CD4-positive, alpha-beta T cell (primary cell): ENCODE measurements at regions not wholly inside any gene's neighbourhood (a gene's known extent, or its start where the extent isn't known, plus 50 kb on each side); places are given as distances from the start of the nearest gene placed in this dataset.

ENCODE experiments used
- ATAC-seq: fragments of 200-7000 bp; cut with Tn5 transposase; one replicate; pipeline ENCODE4 v1.10.0; 2022; ENCODE audit warnings: mild to moderate bottlenecking; ENCODE audit not compliant: poor library complexity
- CTCF ChIA-PET: fragments of 350-600 bp; sonication (Branson Sonifier 250); formaldehyde crosslinking; loops from one replicate; lab custom pipeline; 2021; ENCODE audit warnings: antibody characterized with exemption, inconsistent platforms; lab: Charles Lee
- POLR2A ChIA-PET: fragments of 350-600 bp; sonication (Branson Sonifier 250); formaldehyde crosslinking; loops from one replicate; lab custom pipeline; 2021; ENCODE audit warnings: antibody characterized with exemption, inconsistent platforms; lab: Charles Lee
- DNase-seq, 14 experiments: peaks; one replicate each; pipeline ENCODE4 v3.0.0-alpha.2; 2013 to 2020; ENCODE audit warnings: mixed read lengths in 2 of 14
- H3K27ac ChIP-seq, 2 donors: one replicate each; pipeline versions ENCODE4 v1.5.1 to v1.7.0; 2013; ENCODE audit warnings: low read length in 2 of 2, low read depth in 1 of 2, mild to moderate bottlenecking in 1 of 2
- H3K27me3 ChIP-seq, 2 experiments: 1 replicate in 1 of 2; 2 replicates in 1 of 2; pipeline versions ENCODE4 v1.6.1 to v1.7.0; 2013; ENCODE audit warnings: low read length in 2 of 2, control low read depth in 1 of 2, mild to moderate bottlenecking in 1 of 2, moderate library complexity in 1 of 2; ENCODE audit not compliant: insufficient read depth in 2 of 2, control insufficient read depth in 1 of 2
- H3K36me3 ChIP-seq: one replicate; pipeline ENCODE4 v1.6.1; 2013; ENCODE audit warnings: low read length, control low read depth; ENCODE audit not compliant: insufficient read depth
- H3K4me1 ChIP-seq: one replicate; pipeline ENCODE4 v1.6.1; 2013; ENCODE audit warnings: low read length, control low read depth; ENCODE audit not compliant: insufficient read depth
- H3K4me3 ChIP-seq: one replicate; pipeline ENCODE4 v1.5.1; 2013; ENCODE audit warnings: mild to moderate bottlenecking, low read length, moderate library complexity
- H3K9me3 ChIP-seq, 2 experiments: 1 replicate in 1 of 2; 2 replicates in 1 of 2; pipeline versions ENCODE4 v1.6.1 to v1.7.0; 2013; ENCODE audit warnings: low read length in 2 of 2, mild to moderate bottlenecking in 2 of 2, control low read depth in 1 of 2, moderate library complexity in 1 of 2; ENCODE audit not compliant: control insufficient read depth in 1 of 2, insufficient read depth in 1 of 2
- H3K27ac Mint-ChIP-seq: one replicate; pipeline ENCODE4 v1.8.0; 2020; ENCODE audit warnings: mixed read lengths
- H3K27me3 Mint-ChIP-seq: one replicate; pipeline ENCODE4 v1.8.0; 2021; ENCODE audit warnings: mixed read lengths
- H3K36me3 Mint-ChIP-seq: one replicate; pipeline ENCODE4 v1.8.0; 2021; ENCODE audit warnings: low read depth, mixed read lengths
- H3K4me1 Mint-ChIP-seq: one replicate; pipeline ENCODE4 v1.8.0; 2021; ENCODE audit warnings: low read depth, mixed read lengths
- H3K4me3 Mint-ChIP-seq: one replicate; pipeline ENCODE4 v1.8.0; 2020; ENCODE audit warnings: mild to moderate bottlenecking, mixed read lengths
- H3K9me3 Mint-ChIP-seq: one replicate; pipeline ENCODE4 v1.8.0; 2020; ENCODE audit warnings: mixed read lengths
- intact Hi-C, 2 experiments: fragments of 100-400 bp; cut with DNase I in 1 of 2; cut with micrococcal nuclease in 1 of 2; formaldehyde crosslinking; loops; one replicate each; pipeline versions ENCODE4 v1.15.1 to v1.9.0; 2023 to 2025; cut with DNase I, micrococcal nuclease
- TF ChIP-seq, protein P1 (sequence below): fragments of 200-600 bp; IDR thresholded peaks from one replicate; pipeline ENCODE4 v1.8.0; 2022; ENCODE audit warnings: antibody characterized with exemption, mild to moderate bottlenecking

DNA sequence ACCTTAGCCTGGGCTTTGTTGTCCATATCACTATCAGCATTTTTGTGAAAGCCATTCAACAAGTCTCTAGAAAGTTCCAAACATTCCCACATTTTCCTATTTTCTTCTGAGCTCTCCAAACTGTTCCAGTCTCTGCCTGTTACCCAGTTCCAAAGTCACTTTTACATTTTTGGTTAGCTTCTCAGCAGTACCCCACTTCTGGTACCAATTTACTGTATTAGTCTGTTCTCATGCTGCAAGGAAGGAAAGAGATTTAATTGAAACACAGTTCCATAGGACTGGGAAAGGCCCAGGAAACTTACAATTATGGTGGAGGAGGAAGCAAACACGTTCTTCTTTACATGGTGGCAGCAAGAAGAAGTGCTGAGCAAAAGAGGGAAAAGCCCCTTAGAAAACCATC is 247.2 kb upstream of the B3GALT2 start:
- peaks cover 15% of the 10 kb centered on the region for H3K4me1 Mint-ChIP-seq
- H3K36me3 Mint-ChIP-seq: peaks cover 18% of the 10 kb centered on the region
- Histone ChIP-seq H3K36me3 (no peaks in the 10 kb centered on the region), H3K27ac (no peak overlapping the region), H3K4me3 (no peak overlapping the region), H3K27me3 (no peaks in the 10 kb centered on the region), H3K9me3 (peaks cover 7 to 26% of the 10 kb centered on the region in 2 experiments), H3K4me1 (peaks cover 12% of the 10 kb centered on the region)
- intact Hi-C loops: no loop called here
- no peak overlapping the region for H3K4me3 Mint-ChIP-seq
- POLR2A ChIA-PET: interaction anchor here (0.8 kb wide), 1 partner anchor 46 kb away, joined by 3 read pairs; no protein-coding TSS in a partner anchor
- TF ChIP-seq, protein P1, sequence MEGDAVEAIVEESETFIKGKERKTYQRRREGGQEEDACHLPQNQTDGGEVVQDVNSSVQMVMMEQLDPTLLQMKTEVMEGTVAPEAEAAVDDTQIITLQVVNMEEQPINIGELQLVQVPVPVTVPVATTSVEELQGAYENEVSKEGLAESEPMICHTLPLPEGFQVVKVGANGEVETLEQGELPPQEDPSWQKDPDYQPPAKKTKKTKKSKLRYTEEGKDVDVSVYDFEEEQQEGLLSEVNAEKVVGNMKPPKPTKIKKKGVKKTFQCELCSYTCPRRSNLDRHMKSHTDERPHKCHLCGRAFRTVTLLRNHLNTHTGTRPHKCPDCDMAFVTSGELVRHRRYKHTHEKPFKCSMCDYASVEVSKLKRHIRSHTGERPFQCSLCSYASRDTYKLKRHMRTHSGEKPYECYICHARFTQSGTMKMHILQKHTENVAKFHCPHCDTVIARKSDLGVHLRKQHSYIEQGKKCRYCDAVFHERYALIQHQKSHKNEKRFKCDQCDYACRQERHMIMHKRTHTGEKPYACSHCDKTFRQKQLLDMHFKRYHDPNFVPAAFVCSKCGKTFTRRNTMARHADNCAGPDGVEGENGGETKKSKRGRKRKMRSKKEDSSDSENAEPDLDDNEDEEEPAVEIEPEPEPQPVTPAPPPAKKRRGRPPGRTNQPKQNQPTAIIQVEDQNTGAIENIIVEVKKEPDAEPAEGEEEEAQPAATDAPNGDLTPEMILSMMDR: no peak
- no peak for ATAC-seq
- CTCF ChIA-PET: no interaction called here
- no peak for DNase-seq
- no peaks in the 10 kb centered on the region for H3K27me3 Mint-ChIP-seq
- no peak overlapping the region for H3K27ac Mint-ChIP-seq
- H3K9me3 Mint-ChIP-seq: peaks cover 10% of the 10 kb centered on the region

DNA sequence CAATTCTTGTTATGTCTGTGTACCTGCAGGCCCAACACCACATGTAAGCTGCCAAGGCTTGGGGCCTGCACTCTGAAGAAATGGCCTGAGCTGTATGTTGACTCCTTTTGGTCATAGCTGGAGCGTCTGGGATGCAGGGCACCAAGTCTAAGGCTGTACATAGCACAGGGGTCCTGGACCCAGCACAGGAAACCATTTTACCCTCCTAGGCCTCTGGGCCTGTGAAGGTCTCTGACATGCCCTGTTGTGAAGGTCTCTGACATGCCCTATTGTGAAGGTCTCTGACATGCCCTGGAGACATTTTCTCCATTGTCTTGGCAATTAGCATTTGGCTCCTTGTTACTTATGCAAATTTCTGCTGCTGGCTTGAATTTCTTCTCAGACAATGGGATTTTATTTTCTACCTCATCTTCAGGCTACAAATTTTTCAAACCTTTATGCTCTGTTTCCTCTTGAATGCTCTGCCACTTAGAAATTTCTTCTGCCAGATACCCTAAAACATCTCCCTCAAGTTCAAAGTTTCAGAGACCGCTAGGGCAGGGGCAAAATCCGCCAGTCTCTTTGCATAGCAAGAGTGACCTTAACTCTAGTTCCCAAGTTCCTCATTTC is 246.7 kb upstream of the B3GALT2 start:
- ATAC-seq: no peak
- Histone ChIP-seq H3K27me3 (no peaks in the 10 kb centered on the region), H3K27ac (no peak overlapping the region), H3K4me1 (peaks cover 8% of the 10 kb centered on the region), H3K36me3 (no peaks in the 10 kb centered on the region), H3K4me3 (no peak overlapping the region), H3K9me3 (peaks cover 7 to 26% of the 10 kb centered on the region in 2 experiments)
- Mint-ChIP-seq H3K27ac (no peak overlapping the region), H3K4me1 (peaks cover 11% of the 10 kb centered on the region), H3K36me3 (peaks cover 18% of the 10 kb centered on the region), H3K4me3 (no peak overlapping the region), H3K9me3 (peaks cover 10% of the 10 kb centered on the region), H3K27me3 (no peaks in the 10 kb centered on the region)
- POLR2A ChIA-PET: no interaction called here
- CTCF ChIA-PET: no interaction called here
- DNase-seq: no peak
- intact Hi-C loops: no loop called here
- TF ChIP-seq, protein P1: no peak

DNA sequence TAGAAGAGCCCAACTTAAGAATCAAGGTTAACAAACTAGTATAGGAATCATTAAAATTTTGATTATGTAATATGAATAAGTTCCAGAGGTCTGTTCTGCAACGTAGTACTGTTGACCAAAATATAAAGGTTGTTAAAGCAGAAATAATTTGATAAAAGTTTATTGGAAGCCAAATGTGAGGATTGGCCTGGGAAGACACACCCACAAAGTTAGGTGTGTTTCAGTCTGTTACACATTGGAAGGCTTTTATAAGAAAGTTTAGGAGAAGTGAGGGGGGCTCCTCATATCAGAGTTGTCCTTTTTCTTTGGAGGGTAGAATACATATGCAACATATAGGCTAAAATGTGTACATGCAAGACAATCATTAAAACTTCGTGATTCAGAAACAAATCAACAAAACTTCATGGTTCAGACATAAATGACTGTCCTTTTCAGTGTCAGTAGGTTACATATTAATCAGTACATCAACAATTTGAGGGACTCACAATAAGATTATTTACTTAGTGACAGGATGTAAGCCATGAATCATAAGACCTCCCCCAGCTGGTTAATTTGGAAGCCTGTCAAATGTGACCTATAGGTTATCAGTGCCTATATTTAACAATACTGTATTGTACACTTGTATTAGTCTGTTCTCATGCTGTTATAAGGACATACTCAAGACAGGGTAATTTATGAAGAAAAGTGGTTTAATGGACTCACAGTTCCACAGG is 245.0 kb upstream of the B3GALT2 start:
- TF ChIP-seq, protein P1: no peak
- ATAC-seq (no peak), DNase-seq (no peak)
- no peak overlapping the region for H3K27ac ChIP-seq
- H3K9me3 ChIP-seq: peaks cover 7 to 26% of the 10 kb centered on the region in 2 experiments
- Mint-ChIP-seq H3K27me3 (no peaks in the 10 kb centered on the region), H3K9me3 (peaks cover 10% of the 10 kb centered on the region), H3K36me3 (peaks cover 16% of the 10 kb centered on the region), H3K27ac (no peak overlapping the region), H3K4me1 (peaks cover 5% of the 10 kb centered on the region), H3K4me3 (no peak overlapping the region)
- peaks cover 3% of the 10 kb centered on the region for H3K4me1 ChIP-seq
- ChIA-PET CTCF (no interaction called here), POLR2A (no interaction called here)
- intact Hi-C loops: no loop called here
- no peaks in the 10 kb centered on the region for H3K27me3 ChIP-seq
- no peak overlapping the region for H3K4me3 ChIP-seq
- H3K36me3 ChIP-seq: no peaks in the 10 kb centered on the region
